Natural killer cell treated with Interleukin-12 subunit alpha and Interleukin-12 subunit beta and Interleukin-15 and Interleukin-18, amount 100 ng/mL, for 72 hours (primary cell): ENCODE measurements at regions not wholly inside any gene's neighbourhood (a gene's known extent, or its start where the extent isn't known, plus 50 kb on each side); places are given as distances from the start of the nearest gene placed in this dataset.

Source experiments
- ATAC-seq, 2 donors: fragments of 150-1000 bp; cut with Tn5 transposase in 1 of 2; sonication (Bioruptor Pico), chemical (Tn5 transposase) in 1 of 2; 2 replicates each; pipeline ENCODE4 v1.10.0; 2021
- DNase-seq: peaks from one replicate; pipeline ENCODE4 v3.0.0; 2022; ENCODE audit warnings: low spot score
- H3K27ac Mint-ChIP-seq, 2 donors: 1 replicate in 1 of 2; 2 replicates in 1 of 2; pipeline ENCODE4 v1.8.0; 2022; ENCODE audit warnings: mixed read lengths in 2 of 2, mild to moderate bottlenecking in 1 of 2, moderate library complexity in 1 of 2
- H3K27me3 Mint-ChIP-seq, 2 donors: 1 replicate in 1 of 2; 2 replicates in 1 of 2; pipeline ENCODE4 v1.8.0; 2022; ENCODE audit warnings: mixed read lengths in 2 of 2
- H3K36me3 Mint-ChIP-seq: one replicate; pipeline ENCODE4 v1.8.0; 2022; ENCODE audit warnings: mixed read lengths
- H3K4me1 Mint-ChIP-seq, 2 donors: 1 replicate in 1 of 2; 2 replicates in 1 of 2; pipeline ENCODE4 v1.8.0; 2022; ENCODE audit warnings: low read depth in 2 of 2, mixed read lengths in 2 of 2, mild to moderate bottlenecking in 1 of 2
- H3K4me3 Mint-ChIP-seq: one replicate; pipeline ENCODE4 v1.8.0; 2022; ENCODE audit warnings: mixed read lengths
- H3K9me3 Mint-ChIP-seq: 2 replicates; pipeline ENCODE4 v1.8.0; 2022; ENCODE audit warnings: mixed read lengths

DNA sequence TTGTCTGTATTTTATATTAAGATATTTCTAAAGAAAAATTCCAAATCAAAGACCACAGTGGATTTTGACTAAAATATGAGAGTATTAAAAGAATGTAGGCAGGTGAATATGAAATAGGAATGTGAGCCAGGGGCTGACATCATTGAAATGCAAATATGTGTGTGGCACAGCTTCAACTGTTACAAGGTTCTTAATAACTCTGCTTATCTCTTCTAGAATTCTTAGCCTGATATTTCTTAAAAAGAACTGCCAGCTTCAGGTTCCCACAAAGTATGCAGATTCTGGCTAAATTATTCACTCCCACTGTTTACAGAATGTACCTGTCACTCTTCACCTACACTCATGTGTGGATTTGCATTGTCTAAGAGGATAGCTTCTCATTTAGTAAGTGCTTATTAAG, 274.4 kb downstream of the DIRAS2 start:
- no peak for DNase-seq
- H3K4me3 Mint-ChIP-seq, result no peak overlapping the region
- H3K9me3 Mint-ChIP-seq, result no peaks in the 10 kb centered on the region
- ATAC-seq, result no peak
- H3K27me3 Mint-ChIP-seq, result peaks cover 39 to 46% of the 10 kb centered on the region in 2 donors
- H3K4me1 Mint-ChIP-seq, result no peaks in the 10 kb centered on the region
- H3K27ac Mint-ChIP-seq, result no peak overlapping the region
- H3K36me3 Mint-ChIP-seq, result no peaks in the 10 kb centered on the region

DNA sequence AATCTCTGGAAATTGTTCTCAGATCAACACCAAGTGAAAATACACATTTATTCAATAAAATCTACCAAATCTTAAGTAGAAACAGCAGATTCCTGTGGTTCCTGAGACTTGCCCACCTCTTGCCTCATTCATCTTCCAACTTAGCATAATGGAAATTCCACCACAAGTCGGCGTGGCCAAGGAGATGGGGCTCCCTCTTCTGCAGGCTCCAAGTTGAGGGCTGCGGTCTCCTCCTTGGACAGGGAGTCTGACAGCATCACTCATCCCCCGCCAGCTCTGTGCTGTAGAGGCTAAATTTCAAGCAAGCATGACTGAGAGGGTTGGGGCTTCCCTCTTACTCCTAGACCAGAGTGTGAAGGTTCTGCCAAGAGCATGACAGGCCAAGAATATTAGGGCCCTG, 273.7 kb downstream of the DIRAS2 start:
- Mint-ChIP-seq H3K27ac (no peak overlapping the region), H3K36me3 (no peaks in the 10 kb centered on the region), H3K9me3 (no peaks in the 10 kb centered on the region), H3K4me3 (no peak overlapping the region), H3K4me1 (no peaks in the 10 kb centered on the region), H3K27me3 (peaks cover 37 to 52% of the 10 kb centered on the region in 2 donors)
- ATAC-seq, result peak in 1 of 2 donors; percentile 36
- no peak for DNase-seq

DNA sequence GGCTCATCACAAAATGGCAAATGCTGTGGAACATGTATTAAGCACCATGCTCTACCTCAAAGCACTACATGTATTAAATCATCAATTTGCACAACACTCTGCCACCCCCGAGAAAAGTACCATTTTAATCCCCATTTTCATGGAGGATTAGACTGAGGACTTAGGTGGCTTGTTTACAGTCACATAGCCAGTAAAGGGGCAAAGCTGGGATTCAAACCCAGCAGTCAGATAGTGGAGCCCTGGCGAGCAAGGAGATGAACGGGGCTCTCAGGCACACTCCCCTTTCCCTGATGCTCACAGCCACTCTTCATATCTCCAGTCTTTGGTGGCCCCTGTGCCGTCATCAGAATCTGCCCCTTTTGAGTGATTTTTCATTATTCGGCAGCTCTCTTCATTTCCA, 262.9 kb downstream of the DIRAS2 start:
- Mint-ChIP-seq H3K9me3 (no peaks in the 10 kb centered on the region), H3K4me3 (no peak overlapping the region), H3K4me1 (no peaks in the 10 kb centered on the region), H3K27ac (no peak overlapping the region), H3K27me3 (peaks cover 41% of the 10 kb centered on the region in 2 donors), H3K36me3 (no peaks in the 10 kb centered on the region)
- DNase-seq, result no peak
- ATAC-seq, result no peak

DNA sequence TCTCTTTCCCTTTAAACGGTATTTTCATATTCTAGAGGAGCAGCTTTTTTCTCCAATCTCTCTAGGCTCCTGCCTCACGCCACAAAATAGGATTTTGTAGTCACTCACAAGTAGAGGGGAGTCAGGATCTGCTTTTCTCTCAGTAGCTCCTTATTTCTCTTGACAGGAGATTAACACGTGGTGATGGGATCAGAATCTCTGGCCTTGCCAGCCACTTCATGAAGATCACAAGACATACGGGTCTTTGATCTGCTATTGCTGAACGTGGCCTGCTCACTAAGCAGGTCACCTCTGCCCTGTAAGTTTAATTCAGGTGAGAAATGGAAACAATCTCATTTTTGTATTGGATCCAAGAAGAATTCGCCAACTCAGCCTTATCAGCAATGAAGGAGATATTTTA, 257.5 kb downstream of the DIRAS2 start:
- Mint-ChIP-seq H3K4me1 (no peaks in the 10 kb centered on the region), H3K9me3 (no peaks in the 10 kb centered on the region), H3K27ac (no peak overlapping the region), H3K4me3 (no peak overlapping the region), H3K27me3 (peaks cover 40 to 54% of the 10 kb centered on the region in 2 donors), H3K36me3 (no peaks in the 10 kb centered on the region)
- DNase-seq, result no peak
- no peak for ATAC-seq

DNA sequence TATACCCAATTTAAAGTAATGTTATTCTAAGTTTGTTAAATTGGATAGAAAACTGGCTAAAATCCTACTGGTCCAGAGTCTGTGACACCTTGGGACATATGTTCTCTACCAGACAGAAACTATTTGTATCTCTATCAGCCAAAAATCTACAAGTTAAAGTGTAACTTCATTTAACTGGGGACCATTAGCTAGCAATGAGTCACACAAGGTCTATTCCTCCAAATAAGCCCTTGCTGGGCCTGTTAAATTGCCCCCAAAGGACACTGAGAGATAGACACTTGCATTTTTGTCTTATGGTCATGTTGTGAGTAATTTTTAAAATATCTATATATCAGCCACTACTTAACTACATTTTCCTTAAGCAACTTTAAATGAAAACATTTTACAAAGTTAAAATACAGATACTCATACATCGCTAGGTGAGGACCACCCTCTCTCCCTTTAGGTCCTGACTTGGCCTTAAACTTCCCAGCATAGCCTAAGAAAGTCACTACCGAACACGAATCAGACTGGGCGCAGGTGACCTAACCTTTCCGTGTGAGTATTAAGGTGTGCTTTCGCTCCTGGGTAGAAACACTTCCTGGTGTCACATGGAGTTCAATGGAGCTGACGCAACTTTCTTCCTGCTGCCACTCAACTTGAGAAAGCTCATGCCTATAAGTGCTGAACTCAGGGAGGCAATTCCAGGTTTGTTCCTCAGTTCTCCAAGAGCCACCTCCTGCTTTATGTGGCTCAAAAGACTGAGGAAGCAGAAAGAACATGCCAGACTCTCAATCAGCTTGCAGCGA, 249.1 kb downstream of the DIRAS2 start:
- DNase-seq (no peak), ATAC-seq (no peak)
- H3K9me3 Mint-ChIP-seq, result no peaks in the 10 kb centered on the region
- H3K27ac Mint-ChIP-seq, result no peak overlapping the region
- no peak overlapping the region for H3K4me3 Mint-ChIP-seq
- peaks cover 25 to 30% of the 10 kb centered on the region in 2 donors for H3K27me3 Mint-ChIP-seq
- no peaks in the 10 kb centered on the region for H3K36me3 Mint-ChIP-seq
- H3K4me1 Mint-ChIP-seq, result no peaks in the 10 kb centered on the region

DNA sequence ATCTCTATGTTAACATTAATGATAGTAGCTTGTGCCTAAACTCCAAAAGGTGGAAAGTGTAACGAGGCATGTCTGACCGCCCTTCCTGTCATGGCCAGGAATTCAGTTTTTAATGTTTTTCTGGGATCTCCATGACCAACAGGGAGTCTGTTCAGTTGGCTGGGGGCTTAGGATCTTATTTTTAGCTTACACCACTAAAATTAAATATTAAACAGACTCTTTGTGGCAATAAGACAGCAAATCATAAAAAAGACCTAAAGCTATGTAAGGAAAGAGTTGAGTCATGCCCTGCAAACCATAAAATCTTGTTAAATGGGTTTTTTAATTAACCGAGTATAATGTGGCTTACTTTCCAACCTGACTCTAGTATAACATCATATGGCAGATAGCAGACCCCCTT, 247.8 kb downstream of the DIRAS2 start:
- H3K4me1 Mint-ChIP-seq, result no peaks in the 10 kb centered on the region
- ATAC-seq, result no peak
- no peaks in the 10 kb centered on the region for H3K9me3 Mint-ChIP-seq
- H3K36me3 Mint-ChIP-seq, result no peaks in the 10 kb centered on the region
- no peak for DNase-seq
- no peak overlapping the region for H3K4me3 Mint-ChIP-seq
- H3K27ac Mint-ChIP-seq, result no peak overlapping the region
- peaks cover 20 to 25% of the 10 kb centered on the region in 2 donors for H3K27me3 Mint-ChIP-seq

DNA sequence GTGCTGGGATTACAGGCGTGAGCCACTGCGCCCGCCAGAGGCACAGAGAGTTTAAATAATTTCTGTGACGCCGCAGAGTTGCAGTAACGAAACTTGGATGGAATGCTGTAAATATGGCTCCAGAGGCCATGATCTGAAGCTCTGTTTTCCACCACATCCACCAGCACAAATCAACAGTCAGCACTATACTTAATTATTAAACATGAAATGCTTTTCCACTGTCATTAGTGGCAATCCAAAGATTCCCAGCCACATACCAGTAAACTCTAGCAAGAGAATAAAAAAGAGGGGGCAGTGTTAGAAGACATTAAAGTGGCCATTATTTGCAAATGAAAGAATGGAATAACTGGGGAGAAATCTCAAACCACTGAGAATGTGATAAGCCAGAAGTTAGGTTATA, 242.5 kb downstream of the DIRAS2 start:
- H3K27me3 Mint-ChIP-seq, result peaks cover 33 to 34% of the 10 kb centered on the region in 2 donors
- no peaks in the 10 kb centered on the region for H3K4me1 Mint-ChIP-seq
- no peak for ATAC-seq
- DNase-seq, result no peak
- no peak overlapping the region for H3K27ac Mint-ChIP-seq
- H3K4me3 Mint-ChIP-seq, result no peak overlapping the region
- no peaks in the 10 kb centered on the region for H3K36me3 Mint-ChIP-seq
- H3K9me3 Mint-ChIP-seq, result no peaks in the 10 kb centered on the region

DNA sequence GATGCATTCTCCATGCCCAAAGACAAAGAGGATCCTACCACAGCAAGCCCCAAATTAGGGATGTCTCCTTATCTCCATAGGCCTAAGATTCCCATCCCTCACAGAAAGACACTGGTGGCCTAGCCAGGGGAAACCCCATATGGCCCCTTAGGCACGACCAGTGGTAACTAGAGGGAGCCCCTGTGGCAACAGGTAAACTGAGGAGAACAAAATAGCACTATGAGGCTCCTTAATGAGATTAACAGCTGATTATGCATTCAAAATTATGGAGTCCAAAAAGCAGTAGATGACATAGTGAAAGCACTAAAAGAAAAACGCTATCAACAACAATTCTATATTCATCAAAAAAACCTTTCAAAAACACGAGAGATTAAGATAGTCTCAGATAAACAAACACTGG, 234.0 kb downstream of the DIRAS2 start:
- no peak for DNase-seq
- H3K4me1 Mint-ChIP-seq, result no peaks in the 10 kb centered on the region

DNA sequence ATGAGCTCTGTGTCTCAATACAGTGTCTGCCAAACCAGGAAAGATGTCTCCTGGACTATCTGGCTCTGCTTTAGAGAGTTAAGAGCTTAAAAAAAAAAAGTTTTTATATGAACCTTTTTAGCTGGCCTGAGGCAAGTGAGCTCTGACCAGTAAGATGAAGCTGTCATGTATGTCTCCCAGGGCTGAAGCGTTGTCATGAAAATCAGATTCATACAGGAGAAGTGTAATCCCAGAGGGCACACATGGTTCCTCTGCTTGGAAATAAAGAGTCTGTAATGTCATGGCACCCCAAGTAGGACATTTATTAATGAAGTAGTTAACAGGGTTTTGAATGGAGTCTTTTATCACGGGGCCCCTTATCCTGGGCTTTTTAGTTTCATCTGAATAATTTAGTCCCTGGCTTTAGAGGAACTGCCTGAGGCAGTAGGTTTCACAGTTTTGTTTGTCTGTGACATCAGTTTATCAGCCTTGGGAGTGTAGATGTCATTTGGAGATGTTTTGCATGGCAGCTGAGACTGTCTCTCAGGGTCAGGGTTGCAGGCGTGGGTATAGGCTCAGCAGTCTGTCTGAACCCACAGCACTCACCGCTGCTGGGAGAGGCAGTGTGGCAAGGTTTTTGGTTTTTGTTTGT, 223.3 kb downstream of the DIRAS2 start:
- no peaks in the 10 kb centered on the region for H3K9me3 Mint-ChIP-seq
- no peaks in the 10 kb centered on the region for H3K4me1 Mint-ChIP-seq
- H3K27ac Mint-ChIP-seq, result no peak overlapping the region
- no peak for ATAC-seq
- peaks cover 8 to 11% of the 10 kb centered on the region in 2 donors for H3K27me3 Mint-ChIP-seq
- DNase-seq, result no peak
- H3K4me3 Mint-ChIP-seq, result no peak overlapping the region
- no peaks in the 10 kb centered on the region for H3K36me3 Mint-ChIP-seq

More for the DNA sequence above, 234.0 kb downstream of the DIRAS2 start:
- no peak for ATAC-seq
- H3K27ac Mint-ChIP-seq, result no peak overlapping the region
- no peaks in the 10 kb centered on the region for H3K36me3 Mint-ChIP-seq
- H3K9me3 Mint-ChIP-seq, result peaks cover 3% of the 10 kb centered on the region
- no peak overlapping the region for H3K4me3 Mint-ChIP-seq
- peaks cover 29 to 42% of the 10 kb centered on the region in 2 donors for H3K27me3 Mint-ChIP-seq

DNA sequence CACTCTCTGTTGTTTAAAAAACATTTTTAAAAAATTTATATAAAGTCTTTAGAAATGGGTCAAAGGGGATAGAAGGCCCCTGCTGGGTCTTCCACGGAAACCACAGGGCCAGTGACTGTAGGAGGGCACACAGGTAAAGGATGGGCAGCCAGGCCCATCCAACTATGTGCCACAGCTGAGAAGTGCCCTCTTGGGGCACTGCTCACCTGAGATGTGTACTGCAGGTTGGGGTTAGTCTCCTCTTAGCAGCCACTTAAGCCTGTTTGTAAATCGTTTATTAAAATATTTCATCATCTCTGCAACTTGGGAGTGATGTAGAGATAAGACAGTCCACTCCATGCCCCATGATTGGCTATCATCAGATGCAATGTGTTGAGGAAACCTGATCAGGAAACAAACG, 222.4 kb downstream of the DIRAS2 start:
- Mint-ChIP-seq H3K27me3 (peaks cover 9 to 14% of the 10 kb centered on the region in 2 donors), H3K36me3 (no peaks in the 10 kb centered on the region), H3K4me1 (no peaks in the 10 kb centered on the region), H3K9me3 (no peaks in the 10 kb centered on the region), H3K27ac (no peak overlapping the region), H3K4me3 (no peak overlapping the region)
- DNase-seq, result no peak
- ATAC-seq, result peak in 1 of 2 donors; percentile 28

DNA sequence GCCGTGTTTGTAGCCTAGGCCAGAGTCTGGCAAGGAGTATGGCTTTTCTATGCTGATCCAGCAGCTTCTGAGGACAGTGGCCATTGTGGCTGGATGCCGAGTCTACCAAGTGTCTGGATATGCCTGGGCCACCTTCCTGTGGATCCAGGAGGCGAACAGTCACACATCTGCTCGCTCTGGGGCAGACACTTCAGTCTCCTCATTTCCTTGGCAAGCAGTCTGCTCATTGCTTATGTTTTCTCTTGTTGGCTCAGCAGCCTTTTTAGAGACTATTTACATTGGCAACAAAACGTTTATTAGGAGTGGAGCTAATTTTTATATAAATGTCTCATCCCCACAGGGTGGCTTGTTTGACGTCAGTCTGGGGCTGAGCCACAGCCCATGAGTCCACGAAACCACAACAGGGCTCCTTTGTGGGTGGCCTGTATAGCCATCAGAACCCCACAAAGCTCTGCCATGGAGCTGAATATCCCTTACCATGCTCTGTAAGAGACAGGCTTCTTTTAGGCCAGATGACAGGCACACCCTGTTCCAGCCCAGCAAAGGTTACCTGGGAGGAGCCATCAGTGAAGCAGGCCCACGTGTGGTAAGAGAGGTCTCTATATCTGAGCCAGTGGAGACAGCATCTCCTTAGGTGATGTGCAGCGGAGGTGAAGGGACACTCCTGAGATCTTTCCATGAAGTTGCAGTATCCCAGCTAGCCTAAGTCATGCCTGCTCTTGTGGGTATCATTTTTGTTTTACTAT, 221.7 kb downstream of the DIRAS2 start:
- no peaks in the 10 kb centered on the region for H3K4me1 Mint-ChIP-seq
- peak; percentile 33 to 59 for ATAC-seq

DNA sequence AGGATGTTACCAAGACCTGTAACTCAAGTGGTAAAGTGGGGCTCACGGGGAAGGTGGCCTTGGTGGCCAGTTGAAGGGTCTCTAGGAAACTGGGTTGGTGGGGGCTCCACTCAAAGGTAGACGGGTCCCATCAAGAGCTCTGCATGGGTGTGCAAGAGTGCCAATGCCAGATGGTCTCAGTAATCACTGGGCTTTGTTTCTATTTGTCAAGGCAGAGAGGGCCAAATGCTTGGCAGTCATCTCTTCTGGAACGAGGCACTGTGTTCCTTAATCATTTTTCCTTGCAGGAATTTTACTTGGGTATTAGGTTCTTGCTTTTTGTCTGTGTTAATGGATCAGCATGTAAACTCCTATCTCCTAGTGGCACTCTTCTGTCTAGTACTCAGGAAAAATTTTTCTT, 220.8 kb downstream of the DIRAS2 start:
- H3K27ac Mint-ChIP-seq, result no peak overlapping the region
- no peaks in the 10 kb centered on the region for H3K4me1 Mint-ChIP-seq
- H3K27me3 Mint-ChIP-seq, result peaks cover 9 to 14% of the 10 kb centered on the region in 2 donors
- DNase-seq (no peak), ATAC-seq (no peak)
- H3K4me3 Mint-ChIP-seq, result no peak overlapping the region
- H3K9me3 Mint-ChIP-seq, result no peaks in the 10 kb centered on the region
- no peaks in the 10 kb centered on the region for H3K36me3 Mint-ChIP-seq

More for the DNA sequence above, 221.7 kb downstream of the DIRAS2 start:
- Mint-ChIP-seq H3K27ac (no peak overlapping the region), H3K27me3 (peaks cover 9 to 14% of the 10 kb centered on the region in 2 donors), H3K36me3 (no peaks in the 10 kb centered on the region), H3K4me3 (no peak overlapping the region), H3K9me3 (no peaks in the 10 kb centered on the region)
- no peak for DNase-seq

DNA sequence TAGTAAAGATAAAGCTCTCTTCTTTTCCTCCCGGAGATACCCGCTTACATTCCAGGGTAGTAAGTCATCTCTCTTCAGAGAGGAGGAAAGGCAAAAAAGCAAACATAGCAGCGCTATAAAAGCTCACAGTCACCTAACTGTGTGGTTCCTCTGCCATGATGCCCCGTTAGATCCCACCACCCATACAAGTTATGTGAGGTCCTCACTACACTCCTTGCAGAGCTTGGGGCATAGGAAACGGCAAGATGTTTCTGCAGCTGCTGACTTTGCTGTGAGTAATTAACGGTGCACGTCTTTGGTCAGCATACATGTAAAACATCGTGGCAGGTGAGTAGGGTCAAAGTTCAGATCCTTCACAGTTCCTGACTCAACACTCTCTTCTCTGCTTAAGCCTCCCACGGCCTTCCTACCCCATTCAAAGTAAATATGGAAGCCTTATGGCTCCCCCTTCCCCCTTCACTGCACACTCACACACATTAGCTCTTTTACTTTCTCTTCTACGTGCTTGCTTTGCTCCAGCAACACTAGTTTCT, 218.9 kb downstream of the DIRAS2 start:
- H3K36me3 Mint-ChIP-seq, result no peaks in the 10 kb centered on the region
- no peaks in the 10 kb centered on the region for H3K4me1 Mint-ChIP-seq
- ATAC-seq (peak in 1 of 2 donors; percentile 22), DNase-seq (no peak)
- no peak overlapping the region for H3K4me3 Mint-ChIP-seq
- H3K27me3 Mint-ChIP-seq, result peaks cover 15 to 25% of the 10 kb centered on the region in 2 donors
- no peaks in the 10 kb centered on the region for H3K9me3 Mint-ChIP-seq
- no peak overlapping the region for H3K27ac Mint-ChIP-seq

DNA sequence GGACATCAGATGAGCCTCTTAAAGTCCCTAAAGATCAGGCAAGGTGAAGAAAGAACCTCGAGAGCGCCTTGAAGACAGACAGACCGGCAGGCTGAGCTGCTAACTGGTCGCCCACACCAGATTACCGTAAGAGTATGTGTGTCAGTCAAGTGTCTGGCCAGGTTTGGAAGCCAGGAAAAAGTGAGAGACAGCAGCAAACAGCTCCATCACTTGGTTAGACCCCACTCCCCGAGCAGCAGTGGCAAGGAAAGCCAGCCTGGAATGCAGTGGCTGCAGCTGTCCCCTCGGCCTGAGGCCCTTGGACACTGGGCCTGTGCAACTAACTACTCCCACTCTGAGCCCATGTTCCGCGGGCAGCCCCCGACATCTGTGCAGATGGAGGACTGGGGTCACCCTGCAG, 214.1 kb downstream of the DIRAS2 start:
- Mint-ChIP-seq H3K9me3 (no peaks in the 10 kb centered on the region), H3K4me3 (no peak overlapping the region), H3K36me3 (no peaks in the 10 kb centered on the region), H3K27me3 (peaks cover 22 to 24% of the 10 kb centered on the region in 2 donors), H3K4me1 (no peaks in the 10 kb centered on the region), H3K27ac (no peak overlapping the region)
- ATAC-seq (no peak), DNase-seq (no peak)
